ENCODE measurements at regions not wholly inside any gene's neighbourhood (a gene's known extent, or its start where the extent isn't known, plus 50 kb on each side); places are given as distances from the start of the nearest gene placed in this dataset.

DNA sequence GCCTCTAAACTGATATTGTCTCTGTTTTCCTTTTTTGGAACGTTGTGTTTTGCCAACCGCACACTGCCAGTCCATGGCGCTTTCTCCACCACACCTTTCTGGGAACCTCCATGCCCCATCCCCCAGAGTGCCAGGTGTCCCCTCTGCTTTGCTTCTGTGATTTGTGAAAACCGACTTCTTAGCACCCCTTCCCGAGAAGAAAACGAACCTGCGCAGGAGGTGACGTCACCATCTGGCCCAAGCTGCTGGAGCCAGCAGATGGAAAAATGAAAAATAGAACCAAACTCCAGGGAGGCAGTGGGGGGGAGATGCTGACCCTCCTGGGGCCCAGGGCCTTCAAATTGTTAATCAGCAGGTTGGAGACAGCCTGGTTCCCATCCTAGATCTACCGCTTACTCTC is 103.8 kb downstream of the HTR5A start:
- H3K27ac Mint-ChIP-seq, result no peak overlapping the region
- no peak for DNase-seq (ENCODE audit: low spot score)
- Histone ChIP-seq H3K4me2 (no peak overlapping the region), H4K20me1 (replicated peaks; ENCODE audit: insufficient read depth) (no peaks in the 10 kb centered on the region), H3K9me2 (ENCODE audit: insufficient read depth) (0 out of 2 replicates have a peak, but pooled peaks cover 2% of the 10 kb centered on the region), H3K36me3 (ENCODE audit: insufficient read depth) (no peaks in the 10 kb centered on the region), H3K4me1 (ENCODE audit: insufficient read depth) (no peaks in the 10 kb centered on the region), H3K79me2 (replicated peaks; ENCODE audit: insufficient read depth) (no peaks in the 10 kb centered on the region), H3K27me3 (ENCODE audit: insufficient read depth) (no peaks in the 10 kb centered on the region), H2AFZ (no peak overlapping the region), H3K27ac (ENCODE audit: low read depth) (no peak overlapping the region), H3K4me3 (no peak overlapping the region), H3F3A (replicated peaks; ENCODE audit: low read depth) (no peaks in the 10 kb centered on the region)
- no peak for TF ChIP-seq CREB1 (CRISPR knock-in tag; IDR thresholded peaks at IDR 0.05; ENCODE audit: low read depth)
- TF ChIP-seq, protein P1, sequence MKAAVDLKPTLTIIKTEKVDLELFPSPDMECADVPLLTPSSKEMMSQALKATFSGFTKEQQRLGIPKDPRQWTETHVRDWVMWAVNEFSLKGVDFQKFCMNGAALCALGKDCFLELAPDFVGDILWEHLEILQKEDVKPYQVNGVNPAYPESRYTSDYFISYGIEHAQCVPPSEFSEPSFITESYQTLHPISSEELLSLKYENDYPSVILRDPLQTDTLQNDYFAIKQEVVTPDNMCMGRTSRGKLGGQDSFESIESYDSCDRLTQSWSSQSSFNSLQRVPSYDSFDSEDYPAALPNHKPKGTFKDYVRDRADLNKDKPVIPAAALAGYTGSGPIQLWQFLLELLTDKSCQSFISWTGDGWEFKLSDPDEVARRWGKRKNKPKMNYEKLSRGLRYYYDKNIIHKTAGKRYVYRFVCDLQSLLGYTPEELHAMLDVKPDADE (IDR thresholded peaks at IDR 0.05), result no peak
- TF ChIP-seq STAT1 (IDR thresholded peaks at IDR 0.05; ENCODE audit: unreplicated experiment), result no peak
- TF ChIP-seq EZH2 (IDR thresholded peaks at IDR 0.05; ENCODE audit: low read depth, unreplicated experiment), result no peak
- TF ChIP-seq, protein P2, sequence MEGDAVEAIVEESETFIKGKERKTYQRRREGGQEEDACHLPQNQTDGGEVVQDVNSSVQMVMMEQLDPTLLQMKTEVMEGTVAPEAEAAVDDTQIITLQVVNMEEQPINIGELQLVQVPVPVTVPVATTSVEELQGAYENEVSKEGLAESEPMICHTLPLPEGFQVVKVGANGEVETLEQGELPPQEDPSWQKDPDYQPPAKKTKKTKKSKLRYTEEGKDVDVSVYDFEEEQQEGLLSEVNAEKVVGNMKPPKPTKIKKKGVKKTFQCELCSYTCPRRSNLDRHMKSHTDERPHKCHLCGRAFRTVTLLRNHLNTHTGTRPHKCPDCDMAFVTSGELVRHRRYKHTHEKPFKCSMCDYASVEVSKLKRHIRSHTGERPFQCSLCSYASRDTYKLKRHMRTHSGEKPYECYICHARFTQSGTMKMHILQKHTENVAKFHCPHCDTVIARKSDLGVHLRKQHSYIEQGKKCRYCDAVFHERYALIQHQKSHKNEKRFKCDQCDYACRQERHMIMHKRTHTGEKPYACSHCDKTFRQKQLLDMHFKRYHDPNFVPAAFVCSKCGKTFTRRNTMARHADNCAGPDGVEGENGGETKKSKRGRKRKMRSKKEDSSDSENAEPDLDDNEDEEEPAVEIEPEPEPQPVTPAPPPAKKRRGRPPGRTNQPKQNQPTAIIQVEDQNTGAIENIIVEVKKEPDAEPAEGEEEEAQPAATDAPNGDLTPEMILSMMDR (conservative IDR thresholded peaks at IDR 0.05; ENCODE audit: low read depth in 2 of 2), result no peak
- TF ChIP-seq, protein P3, sequence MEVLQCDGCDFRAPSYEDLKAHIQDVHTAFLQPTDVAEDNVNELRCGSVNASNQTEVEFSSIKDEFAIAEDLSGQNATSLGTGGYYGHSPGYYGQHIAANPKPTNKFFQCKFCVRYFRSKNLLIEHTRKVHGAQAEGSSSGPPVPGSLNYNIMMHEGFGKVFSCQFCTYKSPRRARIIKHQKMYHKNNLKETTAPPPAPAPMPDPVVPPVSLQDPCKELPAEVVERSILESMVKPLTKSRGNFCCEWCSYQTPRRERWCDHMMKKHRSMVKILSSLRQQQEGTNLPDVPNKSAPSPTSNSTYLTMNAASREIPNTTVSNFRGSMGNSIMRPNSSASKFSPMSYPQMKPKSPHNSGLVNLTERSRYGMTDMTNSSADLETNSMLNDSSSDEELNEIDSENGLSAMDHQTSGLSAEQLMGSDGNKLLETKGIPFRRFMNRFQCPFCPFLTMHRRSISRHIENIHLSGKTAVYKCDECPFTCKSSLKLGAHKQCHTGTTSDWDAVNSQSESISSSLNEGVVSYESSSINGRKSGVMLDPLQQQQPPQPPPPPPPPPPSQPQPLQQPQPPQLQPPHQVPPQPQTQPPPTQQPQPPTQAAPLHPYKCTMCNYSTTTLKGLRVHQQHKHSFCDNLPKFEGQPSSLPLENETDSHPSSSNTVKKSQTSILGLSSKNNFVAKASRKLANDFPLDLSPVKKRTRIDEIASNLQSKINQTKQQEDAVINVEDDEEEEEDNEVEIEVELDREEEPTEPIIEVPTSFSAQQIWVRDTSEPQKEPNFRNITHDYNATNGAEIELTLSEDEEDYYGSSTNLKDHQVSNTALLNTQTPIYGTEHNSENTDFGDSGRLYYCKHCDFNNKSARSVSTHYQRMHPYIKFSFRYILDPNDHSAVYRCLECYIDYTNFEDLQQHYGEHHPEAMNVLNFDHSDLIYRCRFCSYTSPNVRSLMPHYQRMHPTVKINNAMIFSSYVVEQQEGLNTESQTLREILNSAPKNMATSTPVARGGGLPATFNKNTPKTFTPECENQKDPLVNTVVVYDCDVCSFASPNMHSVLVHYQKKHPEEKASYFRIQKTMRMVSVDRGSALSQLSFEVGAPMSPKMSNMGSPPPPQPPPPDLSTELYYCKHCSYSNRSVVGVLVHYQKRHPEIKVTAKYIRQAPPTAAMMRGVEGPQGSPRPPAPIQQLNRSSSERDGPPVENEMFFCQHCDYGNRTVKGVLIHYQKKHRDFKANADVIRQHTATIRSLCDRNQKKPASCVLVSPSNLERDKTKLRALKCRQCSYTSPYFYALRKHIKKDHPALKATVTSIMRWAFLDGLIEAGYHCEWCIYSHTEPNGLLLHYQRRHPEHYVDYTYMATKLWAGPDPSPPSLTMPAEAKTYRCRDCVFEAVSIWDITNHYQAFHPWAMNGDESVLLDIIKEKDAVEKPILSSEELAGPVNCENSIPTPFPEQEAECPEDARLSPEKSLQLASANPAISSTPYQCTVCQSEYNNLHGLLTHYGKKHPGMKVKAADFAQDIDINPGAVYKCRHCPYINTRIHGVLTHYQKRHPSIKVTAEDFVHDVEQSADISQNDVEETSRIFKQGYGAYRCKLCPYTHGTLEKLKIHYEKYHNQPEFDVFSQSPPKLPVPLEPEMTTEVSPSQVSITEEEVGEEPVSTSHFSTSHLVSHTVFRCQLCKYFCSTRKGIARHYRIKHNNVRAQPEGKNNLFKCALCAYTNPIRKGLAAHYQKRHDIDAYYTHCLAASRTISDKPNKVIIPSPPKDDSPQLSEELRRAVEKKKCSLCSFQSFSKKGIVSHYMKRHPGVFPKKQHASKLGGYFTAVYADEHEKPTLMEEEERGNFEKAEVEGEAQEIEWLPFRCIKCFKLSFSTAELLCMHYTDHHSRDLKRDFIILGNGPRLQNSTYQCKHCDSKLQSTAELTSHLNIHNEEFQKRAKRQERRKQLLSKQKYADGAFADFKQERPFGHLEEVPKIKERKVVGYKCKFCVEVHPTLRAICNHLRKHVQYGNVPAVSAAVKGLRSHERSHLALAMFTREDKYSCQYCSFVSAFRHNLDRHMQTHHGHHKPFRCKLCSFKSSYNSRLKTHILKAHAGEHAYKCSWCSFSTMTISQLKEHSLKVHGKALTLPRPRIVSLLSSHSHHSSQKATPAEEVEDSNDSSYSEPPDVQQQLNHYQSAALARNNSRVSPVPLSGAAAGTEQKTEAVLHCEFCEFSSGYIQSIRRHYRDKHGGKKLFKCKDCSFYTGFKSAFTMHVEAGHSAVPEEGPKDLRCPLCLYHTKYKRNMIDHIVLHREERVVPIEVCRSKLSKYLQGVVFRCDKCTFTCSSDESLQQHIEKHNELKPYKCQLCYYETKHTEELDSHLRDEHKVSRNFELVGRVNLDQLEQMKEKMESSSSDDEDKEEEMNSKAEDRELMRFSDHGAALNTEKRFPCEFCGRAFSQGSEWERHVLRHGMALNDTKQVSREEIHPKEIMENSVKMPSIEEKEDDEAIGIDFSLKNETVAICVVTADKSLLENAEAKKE (CRISPR knock-in tag; IDR thresholded peaks at IDR 0.05), result no peak
- no peak for TF ChIP-seq ZNF331 (CRISPR knock-in tag; IDR thresholded peaks at IDR 0.05; ENCODE audit: low read depth)
- no peak for TF ChIP-seq ZNF114 (CRISPR knock-in tag; IDR thresholded peaks at IDR 0.05)
- no peak for TF ChIP-seq EZH2phosphoT487 (IDR thresholded peaks at IDR 0.05; ENCODE audit: unreplicated experiment)
- no peak for TF ChIP-seq NANOG (IDR thresholded peaks at IDR 0.05; ENCODE audit: borderline replicate concordance)
- TF ChIP-seq POLR2AphosphoS5 (IDR thresholded peaks at IDR 0.05; ENCODE audit: low read depth), result no peak
- TF ChIP-seq, protein P4, sequence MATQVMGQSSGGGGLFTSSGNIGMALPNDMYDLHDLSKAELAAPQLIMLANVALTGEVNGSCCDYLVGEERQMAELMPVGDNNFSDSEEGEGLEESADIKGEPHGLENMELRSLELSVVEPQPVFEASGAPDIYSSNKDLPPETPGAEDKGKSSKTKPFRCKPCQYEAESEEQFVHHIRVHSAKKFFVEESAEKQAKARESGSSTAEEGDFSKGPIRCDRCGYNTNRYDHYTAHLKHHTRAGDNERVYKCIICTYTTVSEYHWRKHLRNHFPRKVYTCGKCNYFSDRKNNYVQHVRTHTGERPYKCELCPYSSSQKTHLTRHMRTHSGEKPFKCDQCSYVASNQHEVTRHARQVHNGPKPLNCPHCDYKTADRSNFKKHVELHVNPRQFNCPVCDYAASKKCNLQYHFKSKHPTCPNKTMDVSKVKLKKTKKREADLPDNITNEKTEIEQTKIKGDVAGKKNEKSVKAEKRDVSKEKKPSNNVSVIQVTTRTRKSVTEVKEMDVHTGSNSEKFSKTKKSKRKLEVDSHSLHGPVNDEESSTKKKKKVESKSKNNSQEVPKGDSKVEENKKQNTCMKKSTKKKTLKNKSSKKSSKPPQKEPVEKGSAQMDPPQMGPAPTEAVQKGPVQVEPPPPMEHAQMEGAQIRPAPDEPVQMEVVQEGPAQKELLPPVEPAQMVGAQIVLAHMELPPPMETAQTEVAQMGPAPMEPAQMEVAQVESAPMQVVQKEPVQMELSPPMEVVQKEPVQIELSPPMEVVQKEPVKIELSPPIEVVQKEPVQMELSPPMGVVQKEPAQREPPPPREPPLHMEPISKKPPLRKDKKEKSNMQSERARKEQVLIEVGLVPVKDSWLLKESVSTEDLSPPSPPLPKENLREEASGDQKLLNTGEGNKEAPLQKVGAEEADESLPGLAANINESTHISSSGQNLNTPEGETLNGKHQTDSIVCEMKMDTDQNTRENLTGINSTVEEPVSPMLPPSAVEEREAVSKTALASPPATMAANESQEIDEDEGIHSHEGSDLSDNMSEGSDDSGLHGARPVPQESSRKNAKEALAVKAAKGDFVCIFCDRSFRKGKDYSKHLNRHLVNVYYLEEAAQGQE (IDR thresholded peaks at IDR 0.05; ENCODE audit: unreplicated experiment), result no peak
- no peak for TF ChIP-seq JUNB (IDR thresholded peaks at IDR 0.05; ENCODE audit: unreplicated experiment)
- peaks cover 2% of the 10 kb centered on the region for H3K27me3 Mint-ChIP-seq (ENCODE audit: insufficient read depth, low read depth, poor library complexity)
- 0 out of 3 replicates have a peak, but pooled peaks cover 2% of the 10 kb centered on the region for H3K36me3 Mint-ChIP-seq (ENCODE audit: low read depth)
- no peak for ATAC-seq
- no peaks in the 10 kb centered on the region for H3K4me1 Mint-ChIP-seq
- H3K9me3 Mint-ChIP-seq, result peaks cover 11% of the 10 kb centered on the region; the same call in 1 of the 3 replicates
- no peak overlapping the region for H3K4me3 Mint-ChIP-seq

All from GM23338 (cell line).